ENCODE measurements at regions not wholly inside any gene's neighbourhood (a gene's known extent, or its start where the extent isn't known, plus 50 kb on each side); places are given as distances from the start of the nearest gene placed in this dataset.

GRCh38 chr4:119706804-119707203 lies 78.2 kb upstream of the PDE5A start:
- TF ChIP-seq POLR2A (IDR thresholded peaks at IDR 0.05) = no peak
- TF ChIP-seq CTCF (IDR thresholded peaks at IDR 0.05) = no peak
